B cell (primary cell): ENCODE measurements at regions not wholly inside any gene's neighbourhood (a gene's known extent, or its start where the extent isn't known, plus 50 kb on each side); places are given as distances from the start of the nearest gene placed in this dataset.

Experiments
- ATAC-seq: fragments of 200-7000 bp; cut with Tn5 transposase; one replicate; pipeline ENCODE4 v1.10.0; 2021; ENCODE audit warnings: low read depth, mild to moderate bottlenecking, moderate number of reproducible peaks, moderate library complexity
- CTCF ChIA-PET: fragments of 350-600 bp; sonication (Branson Sonifier 250); formaldehyde crosslinking; loops from one replicate; lab custom pipeline; 2021; ENCODE audit warnings: antibody characterized with exemption, inconsistent platforms; lab: Charles Lee
- POLR2A ChIA-PET: fragments of 350-600 bp; sonication (Branson Sonifier 250); formaldehyde crosslinking; loops from one replicate; lab custom pipeline; 2021; ENCODE audit warnings: antibody characterized with exemption; lab: Charles Lee
- DNase-seq: peaks from one replicate; pipeline ENCODE4 v3.0.0; 2013
- H2AFZ ChIP-seq: 2 replicates; pipeline ENCODE4 v1.6.1; 2012; ENCODE audit warnings: mild to moderate bottlenecking, low read depth, low read length; ENCODE audit not compliant: insufficient read depth, poor library complexity, severe bottlenecking
- H3K27ac ChIP-seq, 2 donors: 1 replicate in 1 of 2; 2 replicates in 1 of 2; pipeline ENCODE4 v1.5.1; 2012 to 2013; ENCODE audit warnings: low read length in 2 of 2, mild to moderate bottlenecking in 2 of 2, moderate library complexity in 1 of 2
- H3K27me3 ChIP-seq, 4 experiments: fragments of 200-600 bp in 1 of 4; sonication (generic) in 1 of 4; replicated peaks in 1 of 4; 1 replicate in 2 of 4; 2 replicates in 2 of 4; pipeline versions ENCODE4 v1.6.1 to v1.7.0; 2013 to 2016; ENCODE audit warnings: low read length in 3 of 4, mild to moderate bottlenecking in 2 of 4, mixed read lengths in 1 of 4, moderate library complexity in 1 of 4; ENCODE audit not compliant: insufficient read depth in 4 of 4, control insufficient read depth in 3 of 4; ENCODE audit errors: control extremely low read depth in 1 of 4
- H3K36me3 ChIP-seq, 2 experiments: replicated peaks in 1 of 2; 1 replicate in 1 of 2; 2 replicates in 1 of 2; pipeline versions ENCODE4 v1.6.1 to v1.7.1; 2013; ENCODE audit warnings: low read length in 1 of 2; ENCODE audit not compliant: insufficient read depth in 2 of 2, control insufficient read depth in 1 of 2; ENCODE audit errors: control extremely low read depth in 1 of 2, extremely low read depth in 1 of 2
- H3K4me1 ChIP-seq, 2 donors: fragments of 200-600 bp in 1 of 2; sonication (generic) in 1 of 2; 1 replicate in 1 of 2; 2 replicates in 1 of 2; pipeline versions ENCODE4 v1.5.1 to v1.6.1; 2013 to 2017; ENCODE audit warnings: low read length in 2 of 2; ENCODE audit not compliant: control insufficient read depth in 2 of 2, insufficient read depth in 2 of 2
- H3K4me2 ChIP-seq: replicated peaks from 2 replicates; pipeline ENCODE3; 2012; ENCODE audit warnings: mild to moderate bottlenecking, low read depth, low read length; ENCODE audit not compliant: poor library complexity, severe bottlenecking
- H3K4me3 ChIP-seq, 5 experiments: fragments of 200-600 bp in 1 of 5; sonication (generic) in 1 of 5; 1 replicate in 3 of 5; 2 replicates in 2 of 5; pipeline versions ENCODE4 v1.5.1 to v1.7.0; 2011 to 2016; ENCODE audit warnings: low read length in 4 of 5, mild to moderate bottlenecking in 4 of 5, low read depth in 2 of 5, control low read depth in 1 of 5, moderate library complexity in 1 of 5; ENCODE audit not compliant: insufficient read depth in 1 of 5; ENCODE audit errors: control extremely low read depth in 1 of 5, extremely low read depth in 1 of 5
- H3K79me2 ChIP-seq: fragments of 200-600 bp; sonication (generic); one replicate; pipeline ENCODE4 v1.6.0; 2016; ENCODE audit warnings: low read length; ENCODE audit not compliant: control insufficient read depth, insufficient read depth
- H3K9ac ChIP-seq: fragments of 200-600 bp; sonication (generic); 2 replicates; pipeline ENCODE4 v1.6.1; 2017; ENCODE audit warnings: mild to moderate bottlenecking, low read length, moderate library complexity
- H3K9me3 ChIP-seq, 3 donors: one replicate each; pipeline versions ENCODE4 v1.6.1 to v1.7.1; 2013; ENCODE audit warnings: low read length in 2 of 3; ENCODE audit not compliant: control insufficient read depth in 2 of 3, insufficient read depth in 1 of 3; ENCODE audit errors: control extremely low read depth in 1 of 3
- H4K20me1 ChIP-seq: 2 replicates; pipeline ENCODE4 v1.6.0; 2012; ENCODE audit warnings: mild to moderate bottlenecking, low read length; ENCODE audit not compliant: insufficient read depth, control insufficient read depth, poor library complexity, severe bottlenecking
- H3K27ac Mint-ChIP-seq: one replicate; pipeline ENCODE4 v1.8.0; 2021; ENCODE audit warnings: mixed read lengths
- H3K27me3 Mint-ChIP-seq: one replicate; pipeline ENCODE4 v1.8.0; 2021; ENCODE audit warnings: mixed read lengths
- H3K4me1 Mint-ChIP-seq: one replicate; pipeline ENCODE4 v1.8.0; 2021; ENCODE audit warnings: mixed read lengths
- H3K4me3 Mint-ChIP-seq: one replicate; pipeline ENCODE4 v1.8.0; 2021; ENCODE audit warnings: mixed read lengths
- H3K9me3 Mint-ChIP-seq: one replicate; pipeline ENCODE4 v1.8.0; 2022; ENCODE audit warnings: mixed read lengths; ENCODE audit not compliant: insufficient read depth
- EZH2 ChIP-seq: IDR thresholded peaks from 2 replicates; pipeline ENCODE4 v1.6.1; 2012; ENCODE audit warnings: borderline replicate concordance, low read depth, mild to moderate bottlenecking, moderate library complexity, low read length; ENCODE audit not compliant: insufficient read depth, poor library complexity, severe bottlenecking
- WGBS: methylation state at CpG from one replicate; pipeline ENCODE4 v1.1.5; 2013; ENCODE audit warnings: missing lambda C conversion rate; ENCODE audit not compliant: insufficient coverage; 5-methylcytosine and 5-hydroxymethylcytosine counted together
- intact Hi-C: fragments of 100-400 bp; cut with micrococcal nuclease; formaldehyde crosslinking; loops from one replicate; pipeline ENCODE4 v1.10.0; 2022
- TF ChIP-seq, protein P1 (sequence below): fragments of 200-600 bp; IDR thresholded peaks from one replicate; pipeline ENCODE4 v1.8.0; 2022; ENCODE audit warnings: antibody characterized with exemption, mild to moderate bottlenecking

DNA sequence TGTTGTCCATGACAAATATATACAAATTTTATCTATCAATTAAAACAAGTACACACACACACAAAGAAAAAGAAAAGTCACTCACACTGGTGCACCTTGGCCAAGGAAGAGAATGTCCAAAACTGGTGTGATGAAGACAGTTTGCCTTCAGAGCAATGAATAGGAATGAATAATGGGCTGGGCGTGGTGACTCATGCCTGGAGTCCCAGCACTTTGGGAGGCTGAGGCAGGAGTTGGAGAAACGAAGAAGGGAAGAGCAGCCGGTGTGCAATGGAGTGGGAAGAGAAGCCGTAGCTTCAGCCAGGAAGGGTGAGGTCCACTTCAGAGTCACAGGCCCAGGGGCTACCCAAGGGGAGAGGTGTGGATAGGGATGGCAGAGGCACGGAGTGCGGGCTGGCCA, 253.6 kb downstream of the CCSER2 start:
- H3K4me3 ChIP-seq = no peak overlapping the region
- no peaks in the 10 kb centered on the region for H3K36me3 ChIP-seq
- no peak for TF ChIP-seq EZH2
- TF ChIP-seq, protein P1, sequence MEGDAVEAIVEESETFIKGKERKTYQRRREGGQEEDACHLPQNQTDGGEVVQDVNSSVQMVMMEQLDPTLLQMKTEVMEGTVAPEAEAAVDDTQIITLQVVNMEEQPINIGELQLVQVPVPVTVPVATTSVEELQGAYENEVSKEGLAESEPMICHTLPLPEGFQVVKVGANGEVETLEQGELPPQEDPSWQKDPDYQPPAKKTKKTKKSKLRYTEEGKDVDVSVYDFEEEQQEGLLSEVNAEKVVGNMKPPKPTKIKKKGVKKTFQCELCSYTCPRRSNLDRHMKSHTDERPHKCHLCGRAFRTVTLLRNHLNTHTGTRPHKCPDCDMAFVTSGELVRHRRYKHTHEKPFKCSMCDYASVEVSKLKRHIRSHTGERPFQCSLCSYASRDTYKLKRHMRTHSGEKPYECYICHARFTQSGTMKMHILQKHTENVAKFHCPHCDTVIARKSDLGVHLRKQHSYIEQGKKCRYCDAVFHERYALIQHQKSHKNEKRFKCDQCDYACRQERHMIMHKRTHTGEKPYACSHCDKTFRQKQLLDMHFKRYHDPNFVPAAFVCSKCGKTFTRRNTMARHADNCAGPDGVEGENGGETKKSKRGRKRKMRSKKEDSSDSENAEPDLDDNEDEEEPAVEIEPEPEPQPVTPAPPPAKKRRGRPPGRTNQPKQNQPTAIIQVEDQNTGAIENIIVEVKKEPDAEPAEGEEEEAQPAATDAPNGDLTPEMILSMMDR = no peak
- no peak overlapping the region for H3K4me3 Mint-ChIP-seq
- H3K9me3 Mint-ChIP-seq = no peaks in the 10 kb centered on the region
- H4K20me1 ChIP-seq = no peaks in the 10 kb centered on the region
- H3K79me2 ChIP-seq = no peaks in the 10 kb centered on the region
- ChIA-PET POLR2A (no interaction called here), CTCF (no interaction called here)
- H3K9me3 ChIP-seq = peaks cover 0 to under 1% (median 0%) of the 10 kb centered on the region in 3 donors
- intact Hi-C loops = no loop called here
- no peak for DNase-seq
- no peaks in the 10 kb centered on the region for H3K4me1 ChIP-seq
- no peak overlapping the region for H3K9ac ChIP-seq
- no peak overlapping the region for H2AFZ ChIP-seq
- no peak overlapping the region for H3K27ac Mint-ChIP-seq
- WGBS = 72% methylated on average over 6 of the region's 6 CpGs
- H3K27ac ChIP-seq = no peak overlapping the region
- no peak for ATAC-seq
- H3K27me3 Mint-ChIP-seq = peaks cover 12% of the 10 kb centered on the region
- H3K4me2 ChIP-seq = no peak overlapping the region
- H3K4me1 Mint-ChIP-seq = no peaks in the 10 kb centered on the region
- no peaks in the 10 kb centered on the region for H3K27me3 ChIP-seq

- no peaks in the 10 kb centered on the region for H3K79me2 ChIP-seq
- no peak for ATAC-seq
- no peak overlapping the region for H3K27ac ChIP-seq
- H4K20me1 ChIP-seq = no peaks in the 10 kb centered on the region
- ChIA-PET CTCF (no interaction called here), POLR2A (no interaction called here)
- no peaks in the 10 kb centered on the region for H3K27me3 ChIP-seq
- H3K4me3 ChIP-seq = no peak overlapping the region
- H3K4me1 Mint-ChIP-seq = no peaks in the 10 kb centered on the region
- H2AFZ ChIP-seq = no peak overlapping the region
- no peak overlapping the region for H3K9ac ChIP-seq
- H3K36me3 ChIP-seq = no peaks in the 10 kb centered on the region
- no peaks in the 10 kb centered on the region for H3K9me3 ChIP-seq
- H3K4me1 ChIP-seq = no peaks in the 10 kb centered on the region
- H3K27me3 Mint-ChIP-seq = peaks cover 17% of the 10 kb centered on the region
- H3K4me3 Mint-ChIP-seq = no peak overlapping the region
- TF ChIP-seq, protein P1 = no peak
- no peak for TF ChIP-seq EZH2
- no peak overlapping the region for H3K27ac Mint-ChIP-seq
- no peak for DNase-seq
- H3K9me3 Mint-ChIP-seq = no peaks in the 10 kb centered on the region
- H3K4me2 ChIP-seq = no peak overlapping the region
- intact Hi-C loops = no loop called here
- WGBS = 52% methylated on average over 5 of the region's 5 CpGs
Measured at GRCh38 chr10:84583501-84583900, 255.1 kb downstream of the CCSER2 start.
